Urothelium cell line (cell line): ENCODE measurements at regions not wholly inside any gene's neighbourhood (a gene's known extent, or its start where the extent isn't known, plus 50 kb on each side); places are given as distances from the start of the nearest gene placed in this dataset.

Experiments used
- DNase-seq: peaks from one replicate; pipeline ENCODE4 v3.0.0; 2011; ENCODE audit warnings: low spot score, mixed read lengths
- FAIRE-seq: peaks from 2 replicates; lab custom pipeline; 2011; peaks lifted over from hg19 to GRCh38; lab: Jason Lieb, UNC

DNA sequence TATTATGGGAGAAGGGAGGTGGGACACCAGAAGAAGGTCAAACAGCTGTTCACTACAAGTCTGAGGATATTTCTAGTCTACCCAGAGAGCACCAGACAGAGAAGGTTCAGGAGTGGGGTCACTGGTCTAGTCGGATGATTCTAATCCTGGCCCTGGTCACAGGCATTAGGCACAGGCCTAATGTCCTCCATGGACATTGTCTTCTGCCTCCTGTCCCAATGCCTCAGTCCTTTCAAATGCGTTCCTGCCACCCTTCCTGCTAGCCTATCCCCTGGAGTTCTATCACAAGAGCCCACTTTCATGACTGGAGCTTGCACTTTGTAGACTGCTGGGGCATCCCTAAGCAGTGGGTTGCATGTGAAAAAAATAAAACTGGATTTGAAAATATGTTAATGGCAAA, 83.9 kb upstream of the PFN2 start:
- no peak for FAIRE-seq

DNA sequence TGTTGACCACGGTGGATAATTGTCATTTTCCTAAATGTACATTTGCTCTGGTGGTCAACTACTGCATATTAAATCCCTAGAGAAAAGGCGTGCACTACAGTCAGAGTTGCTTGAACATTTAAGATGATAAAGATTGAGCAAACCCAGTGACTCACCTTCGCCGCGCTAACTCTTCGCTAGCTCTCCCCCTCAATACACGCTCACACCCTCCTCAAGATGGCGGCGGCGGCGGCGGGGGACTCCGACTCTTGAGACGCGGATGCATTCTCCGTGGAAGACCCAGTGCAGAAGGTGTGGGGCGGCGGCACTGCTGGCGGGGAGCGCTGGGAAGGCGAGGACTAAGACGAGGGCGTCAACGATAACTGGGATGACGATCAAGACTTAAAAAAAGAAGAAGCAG, 79.8 kb upstream of the PFN2 start:
- FAIRE-seq (no peak), DNase-seq (no peak)

More for the DNA sequence above, 83.9 kb upstream of the PFN2 start:
- no peak for DNase-seq

- no peak for FAIRE-seq
- DNase-seq = no peak
These were observed 78.6 kb upstream of the PFN2 start for GRCh38 chr3:150049317-150049716.

- DNase-seq (no peak), FAIRE-seq (no peak)
These were observed 71.2 kb upstream of the PFN2 start for GRCh38 chr3:150041877-150042276.

DNA sequence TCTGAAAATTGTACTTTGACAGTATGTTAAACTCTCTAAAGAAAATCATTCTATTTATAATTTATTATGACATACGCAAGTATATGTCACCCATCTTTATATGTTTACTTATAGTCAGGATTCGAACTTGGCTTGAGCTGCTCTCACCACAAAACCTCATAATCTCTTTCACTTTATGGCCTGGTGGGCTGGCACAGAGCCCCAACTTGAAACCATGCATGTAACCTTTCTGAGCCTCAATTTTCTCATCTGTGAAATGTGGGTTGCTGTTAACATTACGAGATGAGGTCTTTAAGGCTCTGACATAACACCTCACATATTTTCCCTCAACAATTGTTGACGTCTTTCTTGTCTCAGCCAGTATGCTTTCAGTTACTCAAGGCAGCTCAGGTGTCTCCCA, 69.4 kb upstream of the PFN2 start:
- DNase-seq (no peak), FAIRE-seq (no peak)

DNA sequence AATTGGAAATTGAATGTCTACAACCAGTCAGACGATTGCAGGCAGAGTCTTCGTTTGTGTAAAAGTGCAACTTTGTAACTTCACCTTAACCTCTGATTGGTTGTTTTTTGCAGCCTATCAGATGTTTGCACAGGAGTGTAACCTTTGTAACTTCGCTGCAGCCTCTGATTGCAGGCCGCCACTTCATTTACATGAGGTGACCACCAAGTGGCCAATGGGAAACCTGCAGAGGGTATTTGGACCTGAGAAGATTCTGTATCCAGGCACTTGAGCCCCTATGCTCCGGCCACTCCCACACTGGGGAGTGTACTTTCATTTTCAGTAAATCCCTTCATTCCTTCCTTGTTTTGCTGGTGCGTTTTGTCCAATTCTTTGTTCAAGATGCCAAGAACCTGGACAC, 68.1 kb upstream of the PFN2 start:
- no peak for FAIRE-seq
- DNase-seq = no peak

GRCh38 chr3:150036780-150037179, 66.1 kb upstream of the PFN2 start:
- DNase-seq (no peak), FAIRE-seq (no peak)

- DNase-seq = no peak
These were observed 65.4 kb upstream of the PFN2 start for GRCh38 chr3:150035910-150036612.

GRCh38 chr3:150035301-150035779, 64.6 kb upstream of the PFN2 start:
- no peak for FAIRE-seq

More at GRCh38 chr3:150035910-150036612, 65.4 kb upstream of the PFN2 start:
- FAIRE-seq = no peak

GRCh38 chr3:150033721-150034120, 63.0 kb upstream of the PFN2 start:
- FAIRE-seq = no peak
- DNase-seq = no peak

More at GRCh38 chr3:150035301-150035779, 64.6 kb upstream of the PFN2 start:
- DNase-seq = no peak

DNA sequence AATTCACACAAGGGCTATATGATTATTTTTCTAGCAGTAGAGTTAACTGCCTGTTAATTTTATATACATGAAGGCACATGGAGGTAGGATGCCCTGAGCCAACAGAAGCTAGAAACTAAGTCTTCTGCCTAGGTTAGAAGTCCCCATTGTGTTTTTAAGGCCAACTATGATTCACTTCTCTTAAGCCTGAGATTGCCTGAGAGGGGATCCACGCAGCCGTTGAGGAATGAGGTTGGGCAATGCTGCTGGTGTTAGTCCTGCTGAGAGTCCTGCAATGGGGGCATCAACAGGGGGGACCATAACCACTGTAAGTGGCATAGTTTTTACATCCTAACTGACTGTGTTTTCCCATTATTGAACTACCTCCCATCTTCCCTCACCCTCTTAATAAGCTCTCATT, 60.1 kb upstream of the PFN2 start:
- DNase-seq = no peak
- FAIRE-seq = no peak

DNA sequence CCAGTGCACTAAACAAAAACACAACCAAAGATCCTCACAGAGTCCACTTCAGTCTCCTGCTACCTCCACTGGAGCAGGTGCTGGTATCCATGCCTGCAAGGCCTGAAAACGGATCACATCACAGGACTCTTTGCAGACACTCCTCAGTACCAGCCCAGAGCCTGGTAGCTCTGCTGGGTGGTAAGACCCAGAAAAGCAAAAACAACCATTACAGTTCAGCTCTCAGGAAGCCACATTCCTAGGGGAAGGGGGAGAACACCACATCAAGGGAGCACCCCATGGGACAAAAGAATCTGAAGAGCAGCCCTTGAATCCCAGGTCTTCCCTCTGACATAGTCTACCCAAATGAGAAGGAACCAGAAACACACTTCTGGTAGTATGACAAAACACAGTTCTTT, 52.5 kb upstream of the PFN2 start:
- DNase-seq (no peak), FAIRE-seq (no peak)

DNA sequence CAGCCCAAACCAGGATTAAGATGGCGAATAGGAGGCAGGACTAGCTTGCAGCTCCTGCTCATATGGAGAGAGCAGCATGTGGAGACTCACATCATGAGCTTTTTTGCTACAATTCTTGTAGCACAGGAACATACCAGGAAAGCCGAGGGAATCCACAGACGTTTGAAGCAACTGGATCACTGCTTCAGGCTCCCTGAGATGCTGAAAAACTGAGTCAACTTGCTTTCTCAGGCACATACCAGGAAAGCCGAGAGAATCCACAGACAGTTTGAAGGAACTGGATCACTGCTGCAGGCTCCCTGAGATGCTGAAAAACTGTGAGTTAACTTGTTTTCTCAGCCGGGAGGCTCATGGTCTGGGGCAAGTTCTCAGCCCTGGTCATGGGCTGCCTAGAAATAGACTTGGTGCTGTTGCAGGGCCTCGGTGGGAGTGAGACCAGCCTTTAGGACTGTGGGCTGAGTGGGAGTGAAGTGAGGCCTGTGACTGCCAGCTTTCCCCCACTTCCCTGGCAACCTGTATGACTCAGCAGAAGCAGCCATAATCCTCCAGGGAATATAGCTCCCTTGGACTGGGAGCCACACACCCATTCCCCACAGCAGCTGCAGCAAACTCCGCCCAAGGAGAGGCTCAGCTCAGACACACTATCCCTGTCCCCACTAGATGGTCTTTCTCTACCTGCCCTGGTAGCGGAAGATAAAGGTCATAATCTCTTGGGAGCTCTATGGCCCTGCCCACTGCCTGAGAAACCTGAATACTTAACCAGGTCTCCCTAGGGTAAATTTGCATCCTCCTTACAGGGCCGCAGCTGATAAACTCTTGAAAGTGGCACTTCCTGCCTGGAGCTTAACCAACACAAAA, 51.9 kb upstream of the PFN2 start:
- DNase-seq (peak; percentile 30), FAIRE-seq (no peak)

DNA sequence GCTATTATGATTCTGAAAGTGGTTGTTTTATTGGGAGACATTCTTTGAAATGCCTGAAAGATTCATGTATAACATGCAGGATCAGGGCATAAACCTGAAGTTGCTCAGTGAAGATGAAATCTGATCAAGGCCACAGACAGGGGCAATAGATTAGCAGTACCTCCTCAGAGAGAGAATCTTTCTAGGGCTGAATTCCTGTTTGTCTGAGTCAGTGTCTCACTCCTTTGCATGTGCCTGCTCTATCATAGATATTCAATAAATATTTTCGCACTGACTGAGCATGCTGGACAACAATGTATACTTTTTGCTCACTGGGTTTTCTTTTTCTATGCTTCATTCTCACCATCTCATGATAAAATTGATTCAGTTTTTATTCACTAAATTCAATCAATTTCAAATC, 49.8 kb upstream of the PFN2 start:
- peak; percentile 21 for DNase-seq
- no peak for FAIRE-seq
